ENCODE measurements at regions not wholly inside any gene's neighbourhood (a gene's known extent, or its start where the extent isn't known, plus 50 kb on each side); places are given as distances from the start of the nearest gene placed in this dataset.
"Not testable (repeated sequence)": the region's sequence is repeated elsewhere in the genome, so short reads cannot be mapped to it uniquely, and the experiment has no call there.

GRCh38 chr7:153408360-153409335, 643.5 kb upstream of the DPP6 start:
- no peak for DNase-seq (ENCODE audit: low spot score)

GRCh38 chr7:153409567-153410342, 642.4 kb upstream of the DPP6 start:
- DNase-seq (ENCODE audit: low spot score): not testable (repeated sequence)

- not testable (repeated sequence) for DNase-seq (ENCODE audit: low spot score)
Observed at GRCh38 chr7:153410997-153411642, 641.1 kb upstream of the DPP6 start.

GRCh38 chr7:153412114-153412823, 639.9 kb upstream of the DPP6 start:
- not testable (repeated sequence) for DNase-seq (ENCODE audit: low spot score)

- not testable (repeated sequence) for DNase-seq (ENCODE audit: low spot score)
Observed at GRCh38 chr7:153412824-153413198, 639.4 kb upstream of the DPP6 start.

GRCh38 chr7:153413199-153413539, 639.0 kb upstream of the DPP6 start:
- DNase-seq (ENCODE audit: low spot score): no peak

GRCh38 chr7:153413540-153414287, 638.5 kb upstream of the DPP6 start:
- DNase-seq (ENCODE audit: low spot score): no peak

- DNase-seq (ENCODE audit: low spot score): no peak
Observed at GRCh38 chr7:153414288-153414629, 637.9 kb upstream of the DPP6 start.

GRCh38 chr7:153415632-153416031, 636.6 kb upstream of the DPP6 start:
- no peak for DNase-seq (ENCODE audit: low spot score)

- DNase-seq (ENCODE audit: low spot score): no peak
Observed at GRCh38 chr7:153422291-153423209, 629.6 kb upstream of the DPP6 start.

- no peak for DNase-seq (ENCODE audit: low spot score)
Observed at GRCh38 chr7:153423210-153423590, 629.0 kb upstream of the DPP6 start.

GRCh38 chr7:153430931-153431330, 621.3 kb upstream of the DPP6 start:
- DNase-seq (ENCODE audit: low spot score): no peak

GRCh38 chr7:153432063-153432462, 620.1 kb upstream of the DPP6 start:
- peak; percentile 2 for DNase-seq (ENCODE audit: low spot score)

GRCh38 chr7:153433223-153433622, 619.0 kb upstream of the DPP6 start:
- no peak for DNase-seq (ENCODE audit: low spot score)

- DNase-seq (ENCODE audit: low spot score): no peak
Observed at GRCh38 chr7:153440715-153441114, 611.5 kb upstream of the DPP6 start.

- DNase-seq (ENCODE audit: low spot score): no peak
Observed at GRCh38 chr7:153443032-153443701, 609.0 kb upstream of the DPP6 start.

GRCh38 chr7:153444641-153445040, 607.6 kb upstream of the DPP6 start:
- no peak for DNase-seq (ENCODE audit: low spot score)

GRCh38 chr7:153445641-153446040, 606.6 kb upstream of the DPP6 start:
- DNase-seq (ENCODE audit: low spot score): no peak

- DNase-seq (ENCODE audit: low spot score): no peak
Observed at GRCh38 chr7:153446490-153446889, 605.7 kb upstream of the DPP6 start.

GRCh38 chr7:153447011-153447410, 605.2 kb upstream of the DPP6 start:
- no peak for DNase-seq (ENCODE audit: low spot score)
